ENCODE measurements at regions not wholly inside any gene's neighbourhood (a gene's known extent, or its start where the extent isn't known, plus 50 kb on each side); places are given as distances from the start of the nearest gene placed in this dataset.

- Histone ChIP-seq H3K9me3 (no peaks in the 10 kb centered on the region), H3K36me3 (ENCODE audit: control insufficient read depth in 2 of 2, extremely low read depth in 1 of 2, insufficient read depth in 1 of 2, low read length in 1 of 2) (no peaks in the 10 kb centered on the region), H3K4me1 (ENCODE audit: control insufficient read depth in 1 of 2, extremely low read depth in 1 of 2, insufficient read depth in 2 of 2, low read length in 2 of 2) (no peaks in the 10 kb centered on the region), H3K27ac (ENCODE audit: low read length) (no peak overlapping the region), H3K27me3 (replicated peaks in 1 of 2; ENCODE audit: control insufficient read depth in 2 of 2, extremely low read depth in 1 of 2, insufficient read depth in 2 of 2, low read length in 1 of 2) (no peaks in the 10 kb centered on the region), H3K4me3 (ENCODE audit: control insufficient read depth in 1 of 2, extremely low read depth in 1 of 2, low read length in 1 of 2) (no peak overlapping the region)
- no peaks in the 10 kb centered on the region for H3K36me3 Mint-ChIP-seq
- no peak for DNase-seq
- ATAC-seq (replicated peaks in 1 of 4): no peak
- H3K4me1 Mint-ChIP-seq: no peaks in the 10 kb centered on the region
- H3K4me3 Mint-ChIP-seq: no peak overlapping the region
- POLR2A ChIA-PET: no interaction called here
- peaks cover 0 to 9% (median 0%) of the 10 kb centered on the region in 3 donors for H3K9me3 Mint-ChIP-seq
- 100% methylated on average over 1 of the region's 2 CpGs for WGBS (ENCODE audit: insufficient coverage)
- no peak overlapping the region for H3K27ac Mint-ChIP-seq
- H3K27me3 Mint-ChIP-seq: no peaks in the 10 kb centered on the region
- CTCF ChIA-PET: no interaction called here
Measured at GRCh38 chr7:91330191-91330808, 66.1 kb downstream of the FZD1 start.

- Histone ChIP-seq H3K4me1 (ENCODE audit: control insufficient read depth in 1 of 2, extremely low read depth in 1 of 2, insufficient read depth in 2 of 2, low read length in 2 of 2) (no peaks in the 10 kb centered on the region), H3K9me3 (no peaks in the 10 kb centered on the region), H3K27ac (ENCODE audit: low read length) (no peak overlapping the region), H3K27me3 (replicated peaks in 1 of 2; ENCODE audit: control insufficient read depth in 2 of 2, extremely low read depth in 1 of 2, insufficient read depth in 2 of 2, low read length in 1 of 2) (no peaks in the 10 kb centered on the region), H3K36me3 (ENCODE audit: control insufficient read depth in 2 of 2, extremely low read depth in 1 of 2, insufficient read depth in 1 of 2, low read length in 1 of 2) (no peaks in the 10 kb centered on the region), H3K4me3 (ENCODE audit: control insufficient read depth in 1 of 2, extremely low read depth in 1 of 2, low read length in 1 of 2) (no peak overlapping the region)
- H3K4me3 Mint-ChIP-seq: no peak overlapping the region
- no peaks in the 10 kb centered on the region for H3K4me1 Mint-ChIP-seq
- ATAC-seq (replicated peaks in 1 of 4): no peak
- WGBS (ENCODE audit: insufficient coverage): no CpG with 5 or more reads among the region's 3 CpGs
- H3K9me3 Mint-ChIP-seq: peaks cover 0 to 9% (median 0%) of the 10 kb centered on the region in 3 donors
- H3K36me3 Mint-ChIP-seq: no peaks in the 10 kb centered on the region
- DNase-seq: no peak
- no peaks in the 10 kb centered on the region for H3K27me3 Mint-ChIP-seq
- no peak overlapping the region for H3K27ac Mint-ChIP-seq
- POLR2A ChIA-PET: no interaction called here
- CTCF ChIA-PET: no interaction called here
Measured at GRCh38 chr7:91330866-91331265, 66.6 kb downstream of the FZD1 start.

- Mint-ChIP-seq H3K27me3 (peaks cover 0 to 12% of the 10 kb centered on the region in 2 donors), H3K27ac (no peak overlapping the region), H3K9me3 (peaks cover 0 to 9% (median 7%) of the 10 kb centered on the region in 3 donors), H3K4me1 (no peaks in the 10 kb centered on the region), H3K4me3 (no peak overlapping the region), H3K36me3 (no peaks in the 10 kb centered on the region)
- Histone ChIP-seq H3K36me3 (ENCODE audit: control insufficient read depth in 2 of 2, extremely low read depth in 1 of 2, insufficient read depth in 1 of 2, low read length in 1 of 2) (no peaks in the 10 kb centered on the region), H3K9me3 (no peaks in the 10 kb centered on the region), H3K27me3 (replicated peaks in 1 of 2; ENCODE audit: control insufficient read depth in 2 of 2, extremely low read depth in 1 of 2, insufficient read depth in 2 of 2, low read length in 1 of 2) (no peaks in the 10 kb centered on the region), H3K4me3 (ENCODE audit: control insufficient read depth in 1 of 2, extremely low read depth in 1 of 2, low read length in 1 of 2) (no peak overlapping the region), H3K27ac (ENCODE audit: low read length) (no peak overlapping the region), H3K4me1 (ENCODE audit: control insufficient read depth in 1 of 2, extremely low read depth in 1 of 2, insufficient read depth in 2 of 2, low read length in 2 of 2) (no peaks in the 10 kb centered on the region)
- POLR2A ChIA-PET: no interaction called here
- CTCF ChIA-PET: no interaction called here
- DNase-seq (no peak), ATAC-seq (replicated peaks in 1 of 4) (no peak)
- no CpG with 5 or more reads among the region's 2 CpGs for WGBS (ENCODE audit: insufficient coverage)
Measured at GRCh38 chr7:91336106-91336505, 71.9 kb downstream of the FZD1 start.

- Mint-ChIP-seq H3K36me3 (no peaks in the 10 kb centered on the region), H3K27me3 (peaks cover 0 to 16% of the 10 kb centered on the region in 2 donors), H3K4me3 (no peak overlapping the region), H3K4me1 (no peaks in the 10 kb centered on the region), H3K27ac (no peak overlapping the region), H3K9me3 (peaks cover 0 to 10% (median 6%) of the 10 kb centered on the region in 3 donors)
- no peak for ATAC-seq (replicated peaks in 1 of 4)
- Histone ChIP-seq H3K27me3 (replicated peaks in 1 of 2; ENCODE audit: control insufficient read depth in 2 of 2, extremely low read depth in 1 of 2, insufficient read depth in 2 of 2, low read length in 1 of 2) (no peaks in the 10 kb centered on the region), H3K36me3 (ENCODE audit: control insufficient read depth in 2 of 2, extremely low read depth in 1 of 2, insufficient read depth in 1 of 2, low read length in 1 of 2) (no peaks in the 10 kb centered on the region), H3K4me1 (ENCODE audit: control insufficient read depth in 1 of 2, extremely low read depth in 1 of 2, insufficient read depth in 2 of 2, low read length in 2 of 2) (no peaks in the 10 kb centered on the region), H3K9me3 (no peaks in the 10 kb centered on the region), H3K27ac (ENCODE audit: low read length) (no peak overlapping the region), H3K4me3 (ENCODE audit: control insufficient read depth in 1 of 2, extremely low read depth in 1 of 2, low read length in 1 of 2) (no peak overlapping the region)
- ChIA-PET CTCF (no interaction called here), POLR2A (no interaction called here)
- DNase-seq: no peak
- 60% methylated on average over 1 of the region's 3 CpGs for WGBS (ENCODE audit: insufficient coverage)
Measured at GRCh38 chr7:91338226-91339020, 74.2 kb downstream of the FZD1 start.

DNA sequence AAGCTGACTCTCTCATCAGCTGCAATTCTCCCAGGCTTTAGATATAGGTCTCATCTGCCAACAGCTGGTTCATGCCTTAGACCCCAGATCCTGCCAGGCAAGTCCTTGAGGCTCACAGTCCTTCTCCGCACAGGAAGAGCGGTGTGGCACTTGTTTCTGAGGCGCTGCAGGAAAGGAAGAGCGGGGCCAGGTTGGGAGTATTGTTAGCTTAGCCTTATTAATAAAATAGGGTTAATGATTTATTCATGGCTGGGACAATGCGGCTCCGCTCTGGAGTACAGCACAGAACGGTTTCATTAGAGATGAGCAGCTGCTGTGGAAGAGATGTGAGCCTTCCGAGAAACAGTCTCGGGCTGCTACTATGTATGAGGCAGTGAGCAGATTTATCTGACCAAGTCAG lies 78.1 kb downstream of the FZD1 start:
- Mint-ChIP-seq H3K27me3 (peaks cover 0 to 9% of the 10 kb centered on the region in 2 donors), H3K4me1 (no peaks in the 10 kb centered on the region), H3K36me3 (no peaks in the 10 kb centered on the region), H3K27ac (no peak overlapping the region), H3K9me3 (peaks cover 0 to 10% (median 0%) of the 10 kb centered on the region in 3 donors), H3K4me3 (no peak overlapping the region)
- H3K4me3 ChIP-seq (ENCODE audit: control insufficient read depth in 1 of 2, extremely low read depth in 1 of 2, low read length in 1 of 2): no peak overlapping the region
- no peaks in the 10 kb centered on the region for H3K9me3 ChIP-seq
- no peak for ATAC-seq (replicated peaks in 1 of 4)
- POLR2A ChIA-PET: interaction anchor here in 1 of 2 donors (0.6 kb wide), 1 partner anchor 1620 kb away, joined by 4 read pairs; no protein-coding TSS in a partner anchor
- H3K27me3 ChIP-seq (replicated peaks in 1 of 2; ENCODE audit: control insufficient read depth in 2 of 2, extremely low read depth in 1 of 2, insufficient read depth in 2 of 2, low read length in 1 of 2): no peaks in the 10 kb centered on the region
- H3K36me3 ChIP-seq (ENCODE audit: control insufficient read depth in 2 of 2, extremely low read depth in 1 of 2, insufficient read depth in 1 of 2, low read length in 1 of 2): no peaks in the 10 kb centered on the region
- 90% methylated on average over 9 of the region's 9 CpGs for WGBS (ENCODE audit: insufficient coverage)
- H3K4me1 ChIP-seq (ENCODE audit: control insufficient read depth in 1 of 2, extremely low read depth in 1 of 2, insufficient read depth in 2 of 2, low read length in 2 of 2): no peaks in the 10 kb centered on the region
- H3K27ac ChIP-seq (ENCODE audit: low read length): no peak overlapping the region
- no peak for DNase-seq
- CTCF ChIA-PET: interaction anchor here in 1 of 2 donors (0.5 kb wide), 1 partner anchor 13 kb away, joined by 5 read pairs; no protein-coding TSS in a partner anchor

DNA sequence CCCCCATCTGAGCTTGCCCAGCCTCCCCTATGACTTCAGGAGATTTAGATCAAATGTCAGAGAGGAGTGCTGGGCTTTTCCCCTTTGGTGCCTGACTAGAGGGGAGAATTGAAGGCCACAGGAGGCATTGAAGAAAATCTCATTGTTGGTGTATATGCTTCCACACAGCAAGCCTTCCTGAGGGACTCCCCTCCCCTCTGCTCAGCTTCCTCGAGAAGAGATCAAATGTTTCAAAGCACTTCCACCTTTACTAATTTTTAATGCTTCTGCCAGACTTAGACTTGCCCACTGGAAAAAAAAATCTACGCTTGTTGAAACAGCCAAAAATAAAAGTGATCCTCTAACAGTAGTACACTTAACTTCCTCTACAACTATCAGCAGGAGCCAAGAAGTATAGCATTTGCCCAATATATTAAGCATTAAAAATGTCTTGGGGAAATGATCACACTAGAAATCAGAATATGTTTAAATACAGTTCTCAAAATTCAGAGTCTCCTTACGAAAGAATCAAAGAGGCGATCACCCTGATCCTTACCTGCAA lies 79.3 kb downstream of the FZD1 start:
- Histone ChIP-seq H3K9me3 (no peaks in the 10 kb centered on the region), H3K27ac (ENCODE audit: low read length) (no peak overlapping the region), H3K4me1 (ENCODE audit: control insufficient read depth in 1 of 2, extremely low read depth in 1 of 2, insufficient read depth in 2 of 2, low read length in 2 of 2) (no peaks in the 10 kb centered on the region), H3K36me3 (ENCODE audit: control insufficient read depth in 2 of 2, extremely low read depth in 1 of 2, insufficient read depth in 1 of 2, low read length in 1 of 2) (no peaks in the 10 kb centered on the region), H3K27me3 (replicated peaks in 1 of 2; ENCODE audit: control insufficient read depth in 2 of 2, extremely low read depth in 1 of 2, insufficient read depth in 2 of 2, low read length in 1 of 2) (no peaks in the 10 kb centered on the region), H3K4me3 (ENCODE audit: control insufficient read depth in 1 of 2, extremely low read depth in 1 of 2, low read length in 1 of 2) (no peak overlapping the region)
- no peak for DNase-seq
- POLR2A ChIA-PET: no interaction called here
- no peak for ATAC-seq (replicated peaks in 1 of 4)
- Mint-ChIP-seq H3K36me3 (no peaks in the 10 kb centered on the region), H3K4me1 (no peaks in the 10 kb centered on the region), H3K27me3 (peaks cover 0 to 9% of the 10 kb centered on the region in 2 donors), H3K9me3 (peaks cover 0 to 10% (median 0%) of the 10 kb centered on the region in 3 donors), H3K4me3 (no peak overlapping the region), H3K27ac (no peak overlapping the region)
- CTCF ChIA-PET: interaction anchor here in 1 of 2 donors (0.8 kb wide), 1 partner anchor 94 kb away, joined by 3 read pairs; no protein-coding TSS in a partner anchor
- 88% methylated on average over 2 of the region's 4 CpGs for WGBS (ENCODE audit: insufficient coverage)
